ENCODE measurements at regions not wholly inside any gene's neighbourhood (a gene's known extent, or its start where the extent isn't known, plus 50 kb on each side); places are given as distances from the start of the nearest gene placed in this dataset.

DNA sequence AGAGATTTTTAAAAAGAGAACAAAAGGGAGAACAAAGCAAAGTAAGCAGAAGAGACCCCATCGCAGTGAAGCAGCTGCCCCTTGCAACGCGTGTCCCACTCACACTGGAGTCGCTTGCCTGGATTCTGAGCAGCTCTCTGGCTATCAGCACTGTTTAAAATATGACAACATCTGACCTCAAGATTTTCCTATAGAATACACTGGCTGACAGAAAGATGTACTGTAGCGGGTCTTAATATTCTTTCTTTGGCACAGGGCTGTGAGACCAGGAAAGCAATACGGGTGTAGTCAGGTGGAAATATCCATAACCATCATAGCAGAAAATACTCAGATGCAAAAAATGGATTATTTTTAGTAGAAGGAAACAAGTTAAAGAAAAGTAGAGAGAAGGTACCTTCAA lies 125.7 kb upstream of the TNS3 start:
- Mint-ChIP-seq H3K36me3 (ENCODE audit: low read depth) (no peaks in the 10 kb centered on the region), H3K27me3 (no peaks in the 10 kb centered on the region), H3K4me3 (no peak overlapping the region), H3K9me3 (no peaks in the 10 kb centered on the region), H3K4me1 (no peaks in the 10 kb centered on the region), H3K27ac (no peak overlapping the region)
- no peak for ATAC-seq
- no peak for DNase-seq

DNA sequence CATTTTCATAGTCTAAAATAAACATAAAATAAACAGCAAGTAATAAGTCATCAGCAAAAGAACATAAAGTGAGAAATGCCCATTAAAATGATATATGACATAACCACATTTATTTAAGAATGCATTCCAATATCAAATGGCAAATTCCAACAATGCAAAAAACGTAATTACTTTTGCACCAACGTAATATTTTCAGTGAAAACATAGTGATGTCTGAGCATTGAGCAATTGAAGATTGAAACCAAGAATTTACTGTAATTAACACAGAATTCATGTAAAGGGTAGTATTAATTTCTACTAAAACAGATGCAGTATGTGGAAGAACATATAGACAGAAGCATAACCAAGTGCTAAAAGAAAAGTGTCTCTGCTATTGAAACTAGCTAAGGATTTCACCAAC lies 123.0 kb upstream of the TNS3 start:
- H3K9me3 Mint-ChIP-seq = no peaks in the 10 kb centered on the region
- H3K36me3 Mint-ChIP-seq (ENCODE audit: low read depth) = no peaks in the 10 kb centered on the region
- no peak for DNase-seq

GRCh38 chr7:47702080-47702479 lies 120.2 kb upstream of the TNS3 start:
- H3K36me3 Mint-ChIP-seq (ENCODE audit: low read depth) = no peaks in the 10 kb centered on the region
- ATAC-seq = no peak
- H3K4me1 Mint-ChIP-seq = no peaks in the 10 kb centered on the region
- H3K4me3 Mint-ChIP-seq = no peak overlapping the region
- no peaks in the 10 kb centered on the region for H3K27me3 Mint-ChIP-seq
- H3K27ac Mint-ChIP-seq = no peak overlapping the region
- DNase-seq = no peak
- H3K9me3 Mint-ChIP-seq = no peaks in the 10 kb centered on the region

More for the DNA sequence above, 123.0 kb upstream of the TNS3 start:
- Mint-ChIP-seq H3K4me3 (no peak overlapping the region), H3K27me3 (no peaks in the 10 kb centered on the region), H3K4me1 (no peaks in the 10 kb centered on the region), H3K27ac (no peak overlapping the region)
- no peak for ATAC-seq

- no peaks in the 10 kb centered on the region for H3K4me1 Mint-ChIP-seq
These were observed 116.5 kb upstream of the TNS3 start for GRCh38 chr7:47698386-47698785.

GRCh38 chr7:47697543-47697942 lies 115.6 kb upstream of the TNS3 start:
- no peak for DNase-seq
- Mint-ChIP-seq H3K9me3 (no peaks in the 10 kb centered on the region), H3K4me3 (no peak overlapping the region), H3K36me3 (ENCODE audit: low read depth) (no peaks in the 10 kb centered on the region), H3K27me3 (no peaks in the 10 kb centered on the region), H3K4me1 (no peaks in the 10 kb centered on the region), H3K27ac (no peak overlapping the region)
- ATAC-seq = no peak

More at GRCh38 chr7:47698386-47698785, 116.5 kb upstream of the TNS3 start:
- H3K36me3 Mint-ChIP-seq (ENCODE audit: low read depth) = no peaks in the 10 kb centered on the region
- H3K9me3 Mint-ChIP-seq = no peaks in the 10 kb centered on the region
- no peaks in the 10 kb centered on the region for H3K27me3 Mint-ChIP-seq
- DNase-seq (no peak), ATAC-seq (no peak)
- no peak overlapping the region for H3K4me3 Mint-ChIP-seq
- no peak overlapping the region for H3K27ac Mint-ChIP-seq

GRCh38 chr7:47696152-47696710 lies 114.3 kb upstream of the TNS3 start:
- Mint-ChIP-seq H3K4me3 (no peak overlapping the region), H3K27me3 (no peaks in the 10 kb centered on the region), H3K4me1 (no peaks in the 10 kb centered on the region), H3K9me3 (no peaks in the 10 kb centered on the region), H3K36me3 (ENCODE audit: low read depth) (no peaks in the 10 kb centered on the region), H3K27ac (no peak overlapping the region)
- no peak for ATAC-seq
- no peak for DNase-seq

GRCh38 chr7:47693216-47693615 lies 111.3 kb upstream of the TNS3 start:
- no peak for ATAC-seq
- H3K27me3 Mint-ChIP-seq = no peaks in the 10 kb centered on the region

GRCh38 chr7:47691988-47692387 lies 110.1 kb upstream of the TNS3 start:
- H3K4me3 Mint-ChIP-seq = no peak overlapping the region
- H3K27me3 Mint-ChIP-seq = no peaks in the 10 kb centered on the region
- H3K9me3 Mint-ChIP-seq = no peaks in the 10 kb centered on the region
- no peak for ATAC-seq
- H3K36me3 Mint-ChIP-seq (ENCODE audit: low read depth) = no peaks in the 10 kb centered on the region
- DNase-seq = no peak
- no peak overlapping the region for H3K27ac Mint-ChIP-seq
- H3K4me1 Mint-ChIP-seq = no peaks in the 10 kb centered on the region

More at GRCh38 chr7:47693216-47693615, 111.3 kb upstream of the TNS3 start:
- Mint-ChIP-seq H3K4me1 (no peaks in the 10 kb centered on the region), H3K4me3 (no peak overlapping the region), H3K9me3 (no peaks in the 10 kb centered on the region), H3K36me3 (ENCODE audit: low read depth) (no peaks in the 10 kb centered on the region), H3K27ac (no peak overlapping the region)
- DNase-seq = no peak

DNA sequence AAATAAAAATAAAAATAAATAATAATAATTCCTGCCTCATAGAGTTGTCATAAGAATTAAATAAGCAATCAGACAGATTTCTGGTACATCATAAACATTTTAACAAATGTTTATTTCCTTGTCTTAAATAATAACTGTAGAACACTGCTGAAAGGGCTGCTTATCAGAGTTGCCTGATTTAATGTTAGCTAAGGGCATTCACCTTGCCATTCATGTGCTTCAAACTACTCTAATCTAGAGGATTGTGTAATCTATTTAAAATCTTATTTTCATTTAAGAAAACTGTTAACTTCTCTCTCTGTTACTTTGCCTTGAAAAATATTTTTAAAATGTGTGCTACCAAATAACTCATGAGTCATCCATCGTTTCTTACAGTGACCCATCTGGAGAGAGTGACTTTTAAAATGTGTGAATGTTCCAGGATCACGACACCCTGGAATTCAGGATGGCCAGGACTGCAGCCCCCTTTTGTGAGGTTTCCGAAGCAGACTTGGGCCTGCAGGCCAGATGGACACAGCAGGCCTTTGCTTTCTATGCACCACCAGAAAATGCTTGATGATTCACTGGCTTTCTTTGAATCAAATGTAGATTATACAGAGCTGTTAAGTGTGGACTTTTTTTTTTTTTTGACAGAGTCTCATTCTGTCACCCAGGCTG lies 109.1 kb upstream of the TNS3 start:
- no peak for ATAC-seq
- Mint-ChIP-seq H3K27me3 (no peaks in the 10 kb centered on the region), H3K9me3 (no peaks in the 10 kb centered on the region), H3K27ac (no peak overlapping the region), H3K36me3 (ENCODE audit: low read depth) (no peaks in the 10 kb centered on the region), H3K4me1 (no peaks in the 10 kb centered on the region), H3K4me3 (no peak overlapping the region)
- DNase-seq = no peak

DNA sequence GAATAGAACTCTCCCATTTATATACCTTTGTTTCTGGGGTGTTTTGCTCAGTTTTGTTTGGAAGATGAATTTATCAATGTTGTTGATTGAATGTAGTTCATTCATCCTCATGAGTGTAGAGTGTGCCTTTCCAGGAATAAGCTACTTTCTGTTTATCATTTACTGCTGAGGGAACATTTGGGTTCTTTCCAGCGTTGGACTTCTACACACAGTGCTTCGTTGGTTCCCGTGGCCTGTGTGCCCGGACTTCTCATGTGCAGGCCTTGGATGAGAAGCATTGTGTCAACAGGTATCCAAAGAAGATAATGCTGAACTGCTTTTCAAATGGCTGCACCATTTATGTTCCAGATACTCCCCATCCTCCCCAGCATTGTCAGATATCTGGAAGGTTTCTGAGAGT lies 107.6 kb upstream of the TNS3 start:
- H3K27ac Mint-ChIP-seq = no peak overlapping the region
- H3K4me1 Mint-ChIP-seq = no peaks in the 10 kb centered on the region

GRCh38 chr7:47688311-47689100 lies 106.6 kb upstream of the TNS3 start:
- no peaks in the 10 kb centered on the region for H3K27me3 Mint-ChIP-seq
- DNase-seq = no peak

More for the DNA sequence above, 107.6 kb upstream of the TNS3 start:
- Mint-ChIP-seq H3K27me3 (no peaks in the 10 kb centered on the region), H3K36me3 (ENCODE audit: low read depth) (no peaks in the 10 kb centered on the region), H3K9me3 (no peaks in the 10 kb centered on the region), H3K4me3 (no peak overlapping the region)
- ATAC-seq = no peak
- DNase-seq = no peak

DNA sequence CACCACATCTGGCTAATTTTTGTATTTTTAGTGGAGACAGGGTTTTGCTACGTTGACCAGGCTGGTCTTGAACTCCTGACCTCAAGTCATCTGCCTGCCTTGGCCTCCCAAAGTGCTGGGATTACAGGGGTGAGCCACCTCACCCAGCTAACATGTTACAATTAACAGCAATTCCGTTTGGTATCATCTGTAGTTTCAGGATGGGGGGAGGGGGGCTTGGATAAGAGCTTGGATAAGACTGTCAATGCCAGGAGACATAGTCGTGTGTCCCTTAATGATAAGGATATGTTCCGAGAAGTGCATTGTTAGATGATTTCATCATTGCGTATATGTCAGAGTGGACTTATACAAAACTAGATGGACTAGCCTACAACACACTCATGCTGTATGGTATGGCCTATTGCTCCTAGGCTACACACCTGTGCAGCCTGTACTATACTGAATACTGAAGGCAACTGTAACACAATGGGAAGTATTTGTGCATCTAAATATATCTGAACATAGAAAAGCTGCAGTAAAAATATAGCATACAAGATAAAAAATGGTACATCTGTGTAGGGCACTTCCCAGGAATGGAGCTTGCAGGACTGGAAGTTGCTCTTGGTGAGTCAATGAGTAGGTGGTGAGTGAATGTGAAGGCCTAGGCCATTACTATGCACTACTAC lies 103.9 kb upstream of the TNS3 start:
- Mint-ChIP-seq H3K27ac (no peak overlapping the region), H3K4me3 (no peak overlapping the region), H3K4me1 (no peaks in the 10 kb centered on the region), H3K9me3 (no peaks in the 10 kb centered on the region), H3K36me3 (ENCODE audit: low read depth) (no peaks in the 10 kb centered on the region), H3K27me3 (no peaks in the 10 kb centered on the region)
- DNase-seq (no peak), ATAC-seq (no peak)

More at GRCh38 chr7:47688311-47689100, 106.6 kb upstream of the TNS3 start:
- no peak for ATAC-seq
- no peak overlapping the region for H3K4me3 Mint-ChIP-seq
- H3K9me3 Mint-ChIP-seq = no peaks in the 10 kb centered on the region
- H3K4me1 Mint-ChIP-seq = no peaks in the 10 kb centered on the region
- no peak overlapping the region for H3K27ac Mint-ChIP-seq
- H3K36me3 Mint-ChIP-seq (ENCODE audit: low read depth) = no peaks in the 10 kb centered on the region

- Mint-ChIP-seq H3K27me3 (no peaks in the 10 kb centered on the region), H3K27ac (no peak overlapping the region), H3K36me3 (ENCODE audit: low read depth) (no peaks in the 10 kb centered on the region), H3K4me1 (no peaks in the 10 kb centered on the region), H3K9me3 (no peaks in the 10 kb centered on the region), H3K4me3 (no peak overlapping the region)
- ATAC-seq (no peak), DNase-seq (no peak)
These were observed 103.2 kb upstream of the TNS3 start for GRCh38 chr7:47685151-47685550.

DNA sequence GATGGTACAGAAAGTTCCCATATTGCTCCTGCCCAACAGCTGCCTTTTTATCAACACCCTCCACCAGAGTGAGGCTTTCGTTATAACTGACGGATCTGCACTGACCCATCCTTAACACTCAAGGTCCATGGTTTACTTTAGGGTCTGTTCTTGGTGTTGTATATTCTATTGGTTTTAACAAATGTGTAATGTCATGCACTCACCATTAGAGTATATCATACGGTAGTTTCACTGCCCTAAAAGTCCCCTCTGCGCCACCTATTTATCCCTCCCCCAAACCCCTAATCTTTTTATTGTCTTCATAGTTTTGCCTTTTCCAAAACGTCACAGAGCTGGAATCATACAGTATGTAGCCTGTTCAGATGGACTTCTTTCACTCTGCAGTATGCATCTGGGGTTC lies 102.8 kb upstream of the TNS3 start:
- DNase-seq = no peak
- H3K4me3 Mint-ChIP-seq = no peak overlapping the region
- H3K36me3 Mint-ChIP-seq (ENCODE audit: low read depth) = no peaks in the 10 kb centered on the region
- no peaks in the 10 kb centered on the region for H3K9me3 Mint-ChIP-seq
- no peak overlapping the region for H3K27ac Mint-ChIP-seq
- ATAC-seq = no peak
- no peaks in the 10 kb centered on the region for H3K27me3 Mint-ChIP-seq
- H3K4me1 Mint-ChIP-seq = no peaks in the 10 kb centered on the region

- no peak overlapping the region for H3K4me3 Mint-ChIP-seq
- no peaks in the 10 kb centered on the region for H3K4me1 Mint-ChIP-seq
- H3K27me3 Mint-ChIP-seq = no peaks in the 10 kb centered on the region
- DNase-seq (no peak), ATAC-seq (no peak)
- no peaks in the 10 kb centered on the region for H3K36me3 Mint-ChIP-seq (ENCODE audit: low read depth)
- H3K27ac Mint-ChIP-seq = no peak overlapping the region
- H3K9me3 Mint-ChIP-seq = no peaks in the 10 kb centered on the region
These were observed 101.6 kb upstream of the TNS3 start for GRCh38 chr7:47683485-47683898.
